H1 (cell line): ENCODE measurements at regions not wholly inside any gene's neighbourhood (a gene's known extent, or its start where the extent isn't known, plus 50 kb on each side); places are given as distances from the start of the nearest gene placed in this dataset.

Experiments
- CTCF ChIA-PET: fragments of 300-600 bp; sonication (Branson Sonifier 250); formaldehyde crosslinking; loops from one replicate; lab custom pipeline; 2021; ENCODE audit not compliant: partially characterized antibody; lab: Charles Lee
- POLR2A ChIA-PET: fragments of 300-600 bp; sonication (Branson Sonifier 250); formaldehyde crosslinking; loops from one replicate; lab custom pipeline; 2021; ENCODE audit warnings: inconsistent platforms; ENCODE audit not compliant: partially characterized antibody; lab: Charles Lee
- DNase-seq, 2 experiments: peaks; one replicate each; pipeline versions ENCODE4 v3.0.0 to v3.0.0-alpha.2; 2010 to 2022; ENCODE audit warnings: low spot score in 2 of 2, low read depth in 1 of 2, mixed read lengths in 1 of 2
- FAIRE-seq: peaks from 2 replicates; lab custom pipeline; 2011; peaks lifted over from hg19 to GRCh38; lab: Jason Lieb, UNC
- H2AFZ ChIP-seq: 2 replicates; pipeline ENCODE4 v1.8.1; 2012; ENCODE audit warnings: low read length, inconsistent platforms
- H2AK5ac ChIP-seq: 2 replicates; pipeline ENCODE4 v1.6.1; 2013; ENCODE audit warnings: low read depth, low read length
- H2BK120ac ChIP-seq: replicated peaks from 2 replicates; pipeline ENCODE3; 2013; ENCODE audit warnings: low read depth, low read length, inconsistent platforms
- H2BK12ac ChIP-seq: 2 replicates; pipeline ENCODE4 v1.6.1; 2013; ENCODE audit warnings: low read depth, low read length
- H2BK15ac ChIP-seq: 2 replicates; pipeline ENCODE4 v1.6.1; 2013; ENCODE audit warnings: low read length
- H2BK20ac ChIP-seq: 2 replicates; pipeline ENCODE4 v1.6.1; 2013; ENCODE audit warnings: low read length
- H2BK5ac ChIP-seq: 2 replicates; pipeline ENCODE4 v1.6.1; 2013; ENCODE audit warnings: low read depth, low read length
- H3K14ac ChIP-seq: 2 replicates; pipeline ENCODE4 v1.6.1; 2013; ENCODE audit warnings: inconsistent platforms; ENCODE audit not compliant: insufficient read length
- H3K18ac ChIP-seq: 2 replicates; pipeline ENCODE4 v1.6.1; 2013; ENCODE audit warnings: low read length; ENCODE audit errors: extremely low read depth
- H3K23ac ChIP-seq: 2 replicates; pipeline ENCODE4 v1.6.1; 2013; ENCODE audit warnings: inconsistent platforms; ENCODE audit not compliant: insufficient read length
- H3K23me2 ChIP-seq: 2 replicates; pipeline ENCODE4 v1.6.1; 2013; ENCODE audit warnings: low read depth, low read length
- H3K27ac ChIP-seq: 2 replicates; pipeline ENCODE4 v1.6.1; 2011; ENCODE audit warnings: low read depth, low read length, inconsistent platforms
- H3K27me3 ChIP-seq, 4 experiments: replicated peaks in 1 of 4; 1 replicate in 1 of 4; 2 replicates in 3 of 4; pipeline versions ENCODE4 v1.6.1 to v1.8.1; 2011 to 2013; ENCODE audit warnings: low read length in 3 of 4, mild to moderate bottlenecking in 3 of 4, inconsistent platforms in 2 of 4, mixed read lengths in 2 of 4, moderate library complexity in 1 of 4; ENCODE audit not compliant: control insufficient read depth in 3 of 4, insufficient read depth in 3 of 4; ENCODE audit errors: extremely low read depth in 1 of 4
- H3K36me3 ChIP-seq, 4 experiments: 2 replicates each; pipeline versions ENCODE4 v1.6.1 to v1.8.1; 2011 to 2013; ENCODE audit warnings: mild to moderate bottlenecking in 4 of 4, low read length in 3 of 4, moderate library complexity in 2 of 4, control low read depth in 1 of 4, inconsistent platforms in 1 of 4; ENCODE audit not compliant: insufficient read depth in 4 of 4, control insufficient read depth in 2 of 4
- H3K4ac ChIP-seq: replicated peaks from 2 replicates; pipeline ENCODE3; 2013; ENCODE audit warnings: low read length, low read depth, mixed read lengths, inconsistent platforms; ENCODE audit not compliant: insufficient read length
- H3K4me1 ChIP-seq, 4 experiments: replicated peaks in 1 of 4; 1 replicate in 1 of 4; 2 replicates in 3 of 4; pipeline versions ENCODE4 v1.6.1 to v1.8.1; 2011 to 2013; ENCODE audit warnings: low read length in 3 of 4, inconsistent platforms in 2 of 4, mixed read lengths in 1 of 4; ENCODE audit not compliant: insufficient read depth in 4 of 4, control insufficient read depth in 3 of 4
- H3K4me2 ChIP-seq, 2 experiments: 2 replicates each; pipeline versions ENCODE4 v1.6.1 to v1.8.1; 2011 to 2013; ENCODE audit warnings: low read depth in 2 of 2, low read length in 2 of 2, control low read depth in 1 of 2, inconsistent platforms in 1 of 2, mild to moderate bottlenecking in 1 of 2; ENCODE audit not compliant: insufficient read depth in 1 of 2
- H3K4me3 ChIP-seq, 4 experiments: fragments of 200-600, 300-600 bp in 1 of 4; sonication (generic), shearing (Covaris generic), sonication (Bioruptor Twin) in 1 of 4; 2 replicates each; pipeline versions ENCODE4 v1.5.1 to v1.8.1; 2011 to 2016; ENCODE audit warnings: low read length in 4 of 4, low read depth in 3 of 4, control low read depth in 2 of 4, inconsistent platforms in 2 of 4, mild to moderate bottlenecking in 2 of 4, mixed read lengths in 1 of 4, moderate library complexity in 1 of 4; ENCODE audit not compliant: insufficient read depth in 2 of 4; ENCODE audit errors: extremely low read depth in 1 of 4
- H3K56ac ChIP-seq: replicated peaks from 2 replicates; pipeline ENCODE3; 2013; ENCODE audit warnings: low read depth, mild to moderate bottlenecking, mixed read lengths, low read length, inconsistent platforms; ENCODE audit not compliant: insufficient read length
- H3K79me1 ChIP-seq: 2 replicates; pipeline ENCODE4 v1.6.1; 2013; ENCODE audit warnings: low read depth, low read length, control low read depth
- H3K79me2 ChIP-seq, 2 experiments: 2 replicates each; pipeline versions ENCODE4 v1.6.1 to v1.8.1; 2012 to 2013; ENCODE audit warnings: low read length in 2 of 2, mild to moderate bottlenecking in 2 of 2, inconsistent platforms in 1 of 2; ENCODE audit not compliant: insufficient read depth in 2 of 2, control insufficient read depth in 1 of 2
- H3K9ac ChIP-seq, 4 experiments: replicated peaks in 1 of 4; 1 replicate in 1 of 4; 2 replicates in 3 of 4; pipeline versions ENCODE4 v1.6.1 to v1.8.1; 2011 to 2013; ENCODE audit warnings: low read depth in 3 of 4, low read length in 3 of 4, control low read depth in 2 of 4, mild to moderate bottlenecking in 2 of 4, moderate library complexity in 2 of 4, inconsistent platforms in 1 of 4; ENCODE audit errors: extremely low read depth in 1 of 4
- H3K9me3 ChIP-seq, 2 experiments: 2 replicates each; pipeline versions ENCODE4 v1.6.1 to v1.8.1; 2012 to 2013; ENCODE audit warnings: mild to moderate bottlenecking in 2 of 2, moderate library complexity in 2 of 2, control low read depth in 1 of 2, inconsistent platforms in 1 of 2, low read depth in 1 of 2, low read length in 1 of 2, mixed read lengths in 1 of 2; ENCODE audit not compliant: insufficient read depth in 2 of 2
- H4K20me1 ChIP-seq, 2 experiments: replicated peaks in 1 of 2; 2 replicates each; pipeline versions ENCODE3 to v1.8.1; 2011 to 2013; ENCODE audit warnings: inconsistent platforms in 2 of 2, low read length in 2 of 2, mild to moderate bottlenecking in 1 of 2; ENCODE audit not compliant: insufficient read depth in 2 of 2, control insufficient read depth in 1 of 2
- H4K5ac ChIP-seq: 2 replicates; pipeline ENCODE4 v1.6.1; 2013; ENCODE audit warnings: low read length, low read depth, mixed read lengths, inconsistent platforms; ENCODE audit not compliant: insufficient read length
- H4K8ac ChIP-seq: 2 replicates; pipeline ENCODE4 v1.8.0; 2013; ENCODE audit warnings: mild to moderate bottlenecking, moderate library complexity, low read length, inconsistent platforms; ENCODE audit not compliant: insufficient read depth; ENCODE audit errors: extremely low read depth
- H4K91ac ChIP-seq: replicated peaks from 2 replicates; pipeline ENCODE3; 2013; ENCODE audit warnings: low read length, mixed read lengths, inconsistent platforms; ENCODE audit not compliant: insufficient read length
- CBX5 ChIP-seq: fragments of 300-800, 300-1000 bp; sonication (generic); IDR thresholded peaks from 2 replicates; pipeline ENCODE4 v1.7.1; 2016; ENCODE audit warnings: antibody characterized with exemption, low read length, low read depth
- HDAC2 ChIP-seq, 2 experiments: fragments of 300-600 bp in 1 of 2; sonication (generic) in 1 of 2; IDR thresholded peaks; 2 replicates each; pipeline ENCODE4 v1.6.1; 2011 to 2012; ENCODE audit warnings: low read depth in 2 of 2, low read length in 2 of 2, mild to moderate bottlenecking in 2 of 2, moderate library complexity in 2 of 2, borderline replicate concordance in 1 of 2, inconsistent platforms in 1 of 2
- POLR2A ChIP-seq, 2 experiments: IDR thresholded peaks; 1 replicate in 1 of 2; 2 replicates in 1 of 2; pipeline ENCODE4 v1.6.1; 2011; ENCODE audit warnings: low read depth in 2 of 2, low read length in 2 of 2, mild to moderate bottlenecking in 2 of 2; ENCODE audit errors: control extremely low read depth in 1 of 2
- TAF1 ChIP-seq: IDR thresholded peaks from 2 replicates; pipeline ENCODE4 v1.6.1; 2011; ENCODE audit warnings: mild to moderate bottlenecking, low read depth, low read length
- WGBS, 2 experiments: shearing (Covaris generic) in 1 of 2; methylation state at CpG; one replicate each; pipeline versions ENCODE4 v1.1.6 to v1.1.7; 2013 to 2015; ENCODE audit warnings: low lambda C conversion rate in 2 of 2, mixed read lengths in 2 of 2, inconsistent platforms in 1 of 2, low coverage in 1 of 2, missing lambda C conversion rate in 1 of 2; ENCODE audit not compliant: insufficient replicate concordance in 2 of 2, insufficient coverage in 1 of 2, insufficient read length in 1 of 2; ENCODE audit errors: extremely low coverage in 1 of 2, missing lambda C conversion rate in 1 of 2; 5-methylcytosine and 5-hydroxymethylcytosine counted together

DNA sequence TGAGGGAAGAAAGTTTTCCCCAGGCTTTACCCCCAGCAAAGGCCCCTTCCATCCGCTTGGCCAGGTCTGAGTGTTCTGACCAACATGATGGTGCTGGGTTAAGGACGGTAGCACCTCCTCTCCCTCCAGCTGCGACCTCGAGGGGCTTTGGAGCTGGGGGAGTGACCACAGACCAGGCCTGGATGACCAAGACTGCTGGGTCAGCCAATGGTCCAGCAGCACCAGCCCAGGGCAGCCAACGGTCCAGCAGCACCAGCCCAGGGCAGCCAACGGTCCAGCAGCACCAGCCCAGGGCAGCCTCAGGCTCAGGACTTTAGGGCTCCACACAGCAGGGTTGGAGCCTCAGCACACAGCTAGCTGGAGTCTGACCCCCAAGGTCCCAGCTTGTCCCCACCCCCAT lies 57.2 kb upstream of the CNOT6 start:
- no peak overlapping the region for H4K5ac ChIP-seq
- CTCF ChIA-PET, result interaction anchor here (0.6 to 1.1 kb wide), 3 partner anchors 11 to 585 kb away, joined by 3 read pairs; no protein-coding TSS in a partner anchor
- no peak overlapping the region for H2AK5ac ChIP-seq
- no peak overlapping the region for H2BK120ac ChIP-seq
- no peaks in the 10 kb centered on the region for H4K20me1 ChIP-seq
- H4K91ac ChIP-seq, result no peak overlapping the region
- H3K4ac ChIP-seq, result no peak overlapping the region
- FAIRE-seq, result no peak
- H3K27ac ChIP-seq, result no peak overlapping the region
- no peak overlapping the region for H2BK12ac ChIP-seq
- no peak overlapping the region for H4K8ac ChIP-seq
- H3K27me3 ChIP-seq, result 0 out of 7 replicates have a peak, but pooled peaks cover 0 to 2% (median 0%) of the 10 kb centered on the region in 4 experiments
- no peak for DNase-seq
- 56% methylated on average over 4 of the region's 6 CpGs; no CpG with 5 or more reads in 1 of the 2 experiments for WGBS, 2 experiments
- H3K4me2 ChIP-seq, result no peak overlapping the region
- H3K9me3 ChIP-seq, result peaks cover 0 to 10% of the 10 kb centered on the region in 2 experiments; a peak in 2 of 4 replicates
- no peak overlapping the region for H2BK15ac ChIP-seq
- H3K9ac ChIP-seq, result no peak overlapping the region
- no peak overlapping the region for H2BK5ac ChIP-seq
- POLR2A ChIA-PET, result interaction anchor here (0.8 kb wide), 1 partner anchor 13 kb away, joined by 4 read pairs; no protein-coding TSS in a partner anchor
- no peak overlapping the region for H2AFZ ChIP-seq
- no peak overlapping the region for H3K4me3 ChIP-seq
- peaks cover 0 to 2% (median 0%) of the 10 kb centered on the region in 4 experiments; a peak in 1 of 7 replicates for H3K4me1 ChIP-seq
- no peaks in the 10 kb centered on the region for H3K36me3 ChIP-seq
- H3K23me2 ChIP-seq, result no peaks in the 10 kb centered on the region
- no peak overlapping the region for H3K18ac ChIP-seq
- no peaks in the 10 kb centered on the region for H3K79me1 ChIP-seq
- H3K14ac ChIP-seq, result no peak overlapping the region
- H3K79me2 ChIP-seq, result no peaks in the 10 kb centered on the region
- H3K56ac ChIP-seq, result no peak overlapping the region
- no peak overlapping the region for H3K23ac ChIP-seq
- no peak overlapping the region for H2BK20ac ChIP-seq
- TF ChIP-seq HDAC2 (IDR thresholded peaks at IDR 0.05; ENCODE audit: borderline replicate concordance in 1 of 2, low read depth in 2 of 2, low read length in 2 of 2) (no peak), POLR2A (IDR thresholded peaks at IDR 0.05; ENCODE audit: control extremely low read depth in 1 of 2, low read depth in 2 of 2, low read length in 2 of 2) (no peak), TAF1 (no peak), CBX5 (no peak)
